Ascending aorta (tissue), 2 donors: ENCODE measurements at regions not wholly inside any gene's neighbourhood (a gene's known extent, or its start where the extent isn't known, plus 50 kb on each side); places are given as distances from the start of the nearest gene placed in this dataset.
"Not testable (repeated sequence)": the region's sequence is repeated elsewhere in the genome, so short reads cannot be mapped to it uniquely, and the experiment has no call there.

Experiments
- DNase-seq, 2 donors: peaks; one replicate each; pipeline ENCODE4 v3.0.0-alpha.2; 2019; ENCODE audit warnings: low spot score in 2 of 2
- H3K27ac ChIP-seq, 2 donors: fragments of 200-600 bp; sonication (generic); one replicate each; pipeline ENCODE4 v1.5.1; 2016 to 2017; ENCODE audit warnings: mild to moderate bottlenecking in 1 of 2
- H3K27me3 ChIP-seq: fragments of 200-600 bp; sonication (generic); one replicate; pipeline ENCODE4 v1.5.1; 2017
- H3K36me3 ChIP-seq, 2 donors: fragments of 200-600 bp; sonication (generic); one replicate each; pipeline ENCODE4 v1.5.1; 2016
- H3K4me1 ChIP-seq, 2 donors: fragments of 200-600 bp; sonication (generic); one replicate each; pipeline ENCODE4 v1.5.1; 2016 to 2017; ENCODE audit warnings: mild to moderate bottlenecking in 1 of 2
- H3K4me3 ChIP-seq, 2 donors: fragments of 200-600 bp; sonication (generic); one replicate each; pipeline ENCODE4 v1.5.1; 2016 to 2017; ENCODE audit warnings: mild to moderate bottlenecking in 1 of 2
- H3K9me3 ChIP-seq, 2 donors: fragments of 200-600 bp; sonication (generic); one replicate each; pipeline ENCODE4 v1.5.1; 2016
- intact Hi-C: fragments of 100-400 bp; cut with DNase I; formaldehyde crosslinking; loops from one replicate; pipeline ENCODE4 v1.15.1; 2023
- TF ChIP-seq, protein P1 (sequence below), 3 experiments: fragments of 200-600 bp in 2 of 3; fragments of 450-650 bp in 1 of 3; sonication (generic) in 2 of 3; IDR thresholded peaks; one replicate each; pipeline ENCODE4 v1.5.1; 2016 to 2019; ENCODE audit warnings: antibody characterized with exemption in 3 of 3, mild to moderate bottlenecking in 1 of 3, moderate library complexity in 1 of 3

DNA sequence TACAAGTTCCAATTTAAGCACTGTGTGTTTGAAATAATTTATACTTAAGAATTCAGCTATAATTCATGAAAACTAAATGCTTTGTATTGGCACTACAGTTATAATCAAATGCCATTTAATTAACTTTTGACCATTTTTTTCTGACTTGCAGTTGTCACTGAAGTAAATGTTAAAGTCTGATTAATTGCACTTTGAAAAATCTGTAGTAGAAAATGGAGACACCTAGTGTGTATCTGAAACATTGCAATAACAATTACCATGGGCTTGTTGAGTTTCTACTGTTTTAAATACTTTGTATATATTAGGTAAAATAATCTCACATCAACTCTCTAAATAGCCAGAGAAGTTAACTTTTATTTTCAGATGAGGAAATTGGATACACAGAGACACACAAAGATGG, 458.6 kb upstream of the FSIP2 start:
- H3K27me3 ChIP-seq: no peaks in the 10 kb centered on the region
- no peak overlapping the region for H3K4me3 ChIP-seq
- TF ChIP-seq, protein P1, sequence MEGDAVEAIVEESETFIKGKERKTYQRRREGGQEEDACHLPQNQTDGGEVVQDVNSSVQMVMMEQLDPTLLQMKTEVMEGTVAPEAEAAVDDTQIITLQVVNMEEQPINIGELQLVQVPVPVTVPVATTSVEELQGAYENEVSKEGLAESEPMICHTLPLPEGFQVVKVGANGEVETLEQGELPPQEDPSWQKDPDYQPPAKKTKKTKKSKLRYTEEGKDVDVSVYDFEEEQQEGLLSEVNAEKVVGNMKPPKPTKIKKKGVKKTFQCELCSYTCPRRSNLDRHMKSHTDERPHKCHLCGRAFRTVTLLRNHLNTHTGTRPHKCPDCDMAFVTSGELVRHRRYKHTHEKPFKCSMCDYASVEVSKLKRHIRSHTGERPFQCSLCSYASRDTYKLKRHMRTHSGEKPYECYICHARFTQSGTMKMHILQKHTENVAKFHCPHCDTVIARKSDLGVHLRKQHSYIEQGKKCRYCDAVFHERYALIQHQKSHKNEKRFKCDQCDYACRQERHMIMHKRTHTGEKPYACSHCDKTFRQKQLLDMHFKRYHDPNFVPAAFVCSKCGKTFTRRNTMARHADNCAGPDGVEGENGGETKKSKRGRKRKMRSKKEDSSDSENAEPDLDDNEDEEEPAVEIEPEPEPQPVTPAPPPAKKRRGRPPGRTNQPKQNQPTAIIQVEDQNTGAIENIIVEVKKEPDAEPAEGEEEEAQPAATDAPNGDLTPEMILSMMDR (IDR thresholded peaks at IDR 0.05): no peak
- H3K36me3 ChIP-seq: no peaks in the 10 kb centered on the region
- no peaks in the 10 kb centered on the region for H3K9me3 ChIP-seq
- no peak overlapping the region for H3K27ac ChIP-seq
- intact Hi-C loops: no loop called here
- no peaks in the 10 kb centered on the region for H3K4me1 ChIP-seq
- DNase-seq: no peak

GRCh38 chr2:185284696-185285095, 453.9 kb upstream of the FSIP2 start:
- intact Hi-C loops: no loop called here
- H3K36me3 ChIP-seq: no peaks in the 10 kb centered on the region
- no peaks in the 10 kb centered on the region for H3K27me3 ChIP-seq
- no peak for DNase-seq
- H3K4me3 ChIP-seq: no peak overlapping the region
- TF ChIP-seq, protein P1 (IDR thresholded peaks at IDR 0.05): no peak
- H3K4me1 ChIP-seq: no peaks in the 10 kb centered on the region
- H3K9me3 ChIP-seq: no peaks in the 10 kb centered on the region
- no peak overlapping the region for H3K27ac ChIP-seq

- H3K9me3 ChIP-seq, H3K36me3 ChIP-seq, H3K27ac ChIP-seq, H3K4me1 ChIP-seq, DNase-seq, H3K4me3 ChIP-seq, intact Hi-C loops, H3K27me3 ChIP-seq: not testable (repeated sequence)
These were observed 448.6 kb upstream of the FSIP2 start for GRCh38 chr2:185290012-185290411.

DNA sequence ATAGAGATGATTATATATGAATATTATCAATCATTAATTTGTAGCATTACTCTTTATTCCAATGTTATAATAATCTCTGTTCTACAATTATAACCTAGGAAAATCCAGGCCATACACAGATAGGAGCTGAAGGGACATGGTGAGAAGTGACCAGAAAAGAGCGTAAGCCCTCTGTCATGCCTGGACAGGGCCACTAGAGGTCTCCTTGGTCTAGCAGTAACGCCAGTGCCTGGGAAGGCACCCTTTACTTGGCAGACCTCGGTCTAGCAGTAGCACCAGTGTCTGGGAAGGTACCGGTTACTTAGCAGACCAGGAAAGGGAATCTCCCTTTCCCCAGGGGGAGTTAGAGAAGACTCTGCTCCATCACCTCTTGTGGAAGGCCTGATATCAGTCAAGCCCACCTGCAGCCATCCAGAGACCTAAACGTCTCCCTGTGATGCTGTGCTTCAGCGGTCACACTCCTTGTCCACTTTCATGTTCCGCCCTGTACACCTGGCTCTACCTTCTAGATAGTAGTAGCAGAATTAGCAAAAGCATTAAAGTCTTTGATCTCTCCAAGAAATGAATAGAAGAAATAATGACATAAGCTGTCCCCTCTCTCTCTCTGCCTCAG, 447.5 kb upstream of the FSIP2 start:
- H3K9me3 ChIP-seq: no peaks in the 10 kb centered on the region
- no peak overlapping the region for H3K27ac ChIP-seq
- TF ChIP-seq, protein P1 (IDR thresholded peaks at IDR 0.05): peak in 1 of 3 experiments; percentile 21
- no peaks in the 10 kb centered on the region for H3K36me3 ChIP-seq
- H3K4me3 ChIP-seq: no peak overlapping the region
- no peaks in the 10 kb centered on the region for H3K4me1 ChIP-seq
- H3K27me3 ChIP-seq: no peaks in the 10 kb centered on the region
- intact Hi-C loops: no loop called here
- DNase-seq: no peak

DNA sequence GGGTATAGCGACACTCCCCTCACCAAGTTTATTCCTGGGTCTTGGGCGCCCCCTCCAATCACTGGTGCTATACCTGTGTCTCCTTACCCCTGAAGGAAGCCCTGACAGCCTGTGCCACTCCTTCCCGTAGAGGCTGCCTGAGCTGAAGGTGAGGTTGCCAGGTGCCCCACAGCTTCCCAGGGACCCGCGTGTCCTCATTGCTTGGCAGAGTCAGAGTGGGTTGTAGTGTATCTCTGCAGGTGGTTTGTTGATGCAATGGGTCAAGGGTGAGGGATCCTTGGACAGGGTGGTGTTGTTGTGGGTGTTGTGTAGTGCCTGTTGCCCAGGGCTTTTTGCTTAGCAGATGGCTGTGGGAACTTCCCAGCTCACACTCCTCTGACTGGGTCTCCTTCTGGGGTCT, 438.7 kb upstream of the FSIP2 start:
- no peaks in the 10 kb centered on the region for H3K36me3 ChIP-seq
- H3K4me3 ChIP-seq: no peak overlapping the region
- no peak for DNase-seq
- TF ChIP-seq, protein P1 (IDR thresholded peaks at IDR 0.05): no peak
- no peaks in the 10 kb centered on the region for H3K4me1 ChIP-seq
- no peaks in the 10 kb centered on the region for H3K9me3 ChIP-seq
- intact Hi-C loops: no loop called here
- H3K27me3 ChIP-seq: no peaks in the 10 kb centered on the region
- H3K27ac ChIP-seq: no peak overlapping the region

DNA sequence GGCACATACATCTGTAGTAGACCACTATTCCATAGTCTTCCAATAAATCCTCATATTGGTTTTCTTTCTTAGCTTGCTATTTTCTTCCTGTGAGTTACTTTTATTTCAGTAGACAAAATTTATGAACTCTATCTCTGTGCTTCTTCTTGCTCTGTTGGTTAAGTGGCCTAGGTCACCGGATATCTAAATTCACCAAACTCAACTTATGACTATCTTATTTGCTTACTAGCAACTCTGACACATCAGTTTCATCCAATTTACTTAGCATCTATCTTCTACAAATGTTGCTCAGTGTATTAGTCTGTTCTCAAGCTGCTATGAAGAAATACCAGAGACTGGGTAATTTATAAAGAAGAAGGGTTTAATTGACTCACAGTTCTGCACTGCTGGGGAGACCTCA, 432.5 kb upstream of the FSIP2 start:
- no peaks in the 10 kb centered on the region for H3K9me3 ChIP-seq
- intact Hi-C loops: no loop called here
- H3K36me3 ChIP-seq: no peaks in the 10 kb centered on the region
- H3K27ac ChIP-seq: no peak overlapping the region
- no peak for DNase-seq
- TF ChIP-seq, protein P1 (IDR thresholded peaks at IDR 0.05): no peak
- no peaks in the 10 kb centered on the region for H3K4me1 ChIP-seq
- H3K4me3 ChIP-seq: no peak overlapping the region
- H3K27me3 ChIP-seq: no peaks in the 10 kb centered on the region
